ENCODE measurements at regions not wholly inside any gene's neighbourhood (a gene's known extent, or its start where the extent isn't known, plus 50 kb on each side); places are given as distances from the start of the nearest gene placed in this dataset.
A peak's percentile ranks its signal among the peaks of the same experiment; 100 is the strongest.

GRCh38 chr4:89665662-89666061 lies 171.3 kb downstream of the SNCA start:
- no peak for DNase-seq

- no peak for DNase-seq
These were observed 172.4 kb downstream of the SNCA start for GRCh38 chr4:89664521-89664920.

GRCh38 chr4:89661173-89661899 lies 175.6 kb downstream of the SNCA start:
- DNase-seq, result no peak

- DNase-seq, result no peak
These were observed 176.4 kb downstream of the SNCA start for GRCh38 chr4:89660444-89661172.

DNA sequence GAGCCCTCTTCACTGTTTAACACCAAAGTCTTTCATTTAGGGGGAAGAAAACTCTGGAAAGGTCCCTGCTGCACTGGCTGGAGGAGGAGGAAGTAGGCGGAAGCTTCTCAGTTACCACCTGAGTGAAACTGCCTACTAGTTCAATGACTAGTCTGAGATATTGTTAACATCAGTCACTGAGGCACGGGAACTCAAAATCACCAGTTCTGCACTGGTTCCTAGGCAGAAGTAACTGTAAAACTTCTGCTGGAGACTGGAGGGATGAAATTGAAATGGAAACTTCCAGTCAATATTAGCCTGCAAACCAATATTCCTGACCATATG lies 178.3 kb downstream of the SNCA start:
- DNase-seq, result no peak

- DNase-seq, result no peak
These were observed 178.8 kb downstream of the SNCA start for GRCh38 chr4:89657931-89658700.

DNA sequence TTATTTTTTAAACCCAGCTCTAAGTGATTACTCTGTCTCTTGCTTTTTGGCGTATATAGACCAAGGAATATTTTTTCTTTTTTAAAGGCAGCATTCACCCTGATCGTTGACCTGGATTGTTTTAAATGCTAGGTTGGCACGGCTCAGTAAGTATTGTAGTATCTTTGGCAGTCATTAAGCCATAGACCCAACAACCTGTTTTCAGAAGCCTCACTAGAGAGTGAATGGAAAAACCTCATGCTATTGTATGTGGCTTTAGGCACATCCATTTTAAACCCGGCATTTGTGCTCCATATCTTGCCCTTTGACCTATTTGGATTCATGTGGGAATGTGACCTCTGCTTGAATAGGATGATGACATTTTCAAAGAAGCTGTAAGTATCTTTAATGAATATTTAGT lies 183.9 kb downstream of the SNCA start:
- DNase-seq, result peak; percentile 35

DNA sequence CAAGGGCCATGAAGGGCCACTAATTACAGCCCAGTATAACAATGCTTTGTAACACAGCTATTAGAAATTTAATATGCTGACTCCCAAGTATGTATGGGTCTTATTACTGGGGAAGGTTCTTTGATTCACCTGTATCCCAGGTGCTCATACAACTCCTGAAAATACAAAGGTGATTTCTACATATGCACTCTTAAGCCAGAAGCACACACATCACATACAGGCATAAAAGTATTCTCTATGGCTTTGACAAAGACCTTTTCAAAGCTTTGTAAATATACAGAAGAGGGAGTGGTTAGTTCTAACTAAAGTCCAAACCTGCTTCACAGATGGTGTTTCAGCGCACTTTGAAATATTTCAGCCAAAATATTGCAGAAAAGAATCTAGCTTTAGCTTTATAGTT lies 191.5 kb downstream of the SNCA start:
- DNase-seq, result no peak

DNA sequence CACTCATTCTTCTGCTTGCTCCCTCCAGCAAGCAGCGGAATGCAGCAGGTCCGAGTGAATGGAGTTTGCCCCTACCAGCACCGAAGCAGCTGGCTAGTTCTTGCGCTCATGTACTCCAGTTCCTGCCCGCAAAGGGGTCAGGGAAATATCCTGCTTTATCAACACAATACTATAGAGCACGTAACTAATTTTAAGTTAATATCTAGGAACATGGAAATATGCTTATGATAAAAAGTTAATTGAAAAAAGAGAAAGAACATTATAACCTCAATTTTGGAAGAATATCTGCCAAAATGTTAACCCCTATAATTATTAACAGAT lies 195.6 kb downstream of the SNCA start:
- no peak for DNase-seq

GRCh38 chr4:89640620-89641366 lies 196.2 kb downstream of the SNCA start:
- no peak for DNase-seq

- DNase-seq, result no peak
These were observed 197.6 kb downstream of the SNCA start for GRCh38 chr4:89639395-89639794.

- no peak for DNase-seq
These were observed 211.2 kb downstream of the SNCA start for GRCh38 chr4:89625599-89626293.

- no peak for DNase-seq
These were observed 217.6 kb downstream of the SNCA start for GRCh38 chr4:89619206-89619962.

DNA sequence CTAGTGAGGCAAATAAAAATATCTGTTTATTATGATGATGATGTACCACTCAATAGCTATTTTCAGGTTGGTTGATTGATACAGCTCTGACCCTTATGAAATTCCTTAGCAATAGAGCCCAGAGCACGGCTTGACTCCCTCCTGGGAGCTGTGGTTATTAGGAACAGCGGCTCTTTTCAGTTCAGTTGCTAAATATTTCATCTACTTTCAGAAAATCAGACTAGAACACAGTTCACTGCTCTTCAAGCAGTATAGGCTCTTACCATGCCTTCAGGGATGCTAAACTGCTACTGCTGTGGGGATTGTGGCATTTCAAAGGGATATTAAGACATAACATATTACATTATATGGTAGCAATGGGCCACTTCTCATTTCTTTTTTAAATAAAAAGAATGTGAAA lies 218.8 kb downstream of the SNCA start:
- DNase-seq, result no peak

DNA sequence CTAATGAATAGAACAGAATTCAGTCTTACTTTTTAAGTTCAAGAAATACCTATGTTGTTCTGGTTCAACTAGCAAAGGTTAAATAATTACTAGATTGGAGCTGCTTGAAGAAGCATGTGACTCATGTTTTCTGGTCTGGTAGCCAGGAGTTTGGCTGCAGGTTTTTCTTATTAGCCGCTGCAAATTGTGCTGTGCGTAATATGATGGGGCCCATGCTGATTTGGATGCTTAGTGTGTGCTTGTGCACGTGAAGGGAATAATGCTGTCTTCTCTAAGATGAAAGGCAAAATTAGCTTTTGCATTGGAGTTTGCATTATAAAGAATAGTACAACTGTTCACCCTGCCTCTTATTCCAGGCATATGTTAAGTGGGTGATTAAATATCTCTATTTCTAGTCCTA lies 219.6 kb downstream of the SNCA start:
- DNase-seq, result no peak

- DNase-seq, result peak; percentile 29
These were observed 220.6 kb downstream of the SNCA start for GRCh38 chr4:89616382-89616781.

DNA sequence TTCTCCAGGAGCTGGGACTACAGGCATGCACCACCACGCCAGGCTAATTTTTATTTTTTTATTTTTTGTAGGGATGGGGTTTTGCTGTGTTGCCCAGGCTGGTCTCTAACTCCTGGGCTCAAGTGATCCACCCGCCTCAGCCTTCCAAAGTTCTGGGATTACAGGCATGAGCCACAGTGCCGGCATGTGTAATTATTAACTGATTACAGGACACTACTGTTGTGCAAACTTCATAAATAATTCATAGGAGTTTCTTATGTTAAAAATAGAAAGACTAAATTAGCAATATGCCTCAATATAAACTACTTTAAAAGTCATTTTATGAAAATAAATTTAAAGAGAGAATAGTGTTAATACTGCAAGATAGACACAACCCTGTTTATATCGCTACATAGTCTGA lies 221.9 kb downstream of the SNCA start:
- DNase-seq, result no peak

- DNase-seq, result no peak
These were observed 222.8 kb downstream of the SNCA start for GRCh38 chr4:89614155-89614554.

GRCh38 chr4:89610236-89610635 lies 226.7 kb downstream of the SNCA start:
- no peak for DNase-seq

DNA sequence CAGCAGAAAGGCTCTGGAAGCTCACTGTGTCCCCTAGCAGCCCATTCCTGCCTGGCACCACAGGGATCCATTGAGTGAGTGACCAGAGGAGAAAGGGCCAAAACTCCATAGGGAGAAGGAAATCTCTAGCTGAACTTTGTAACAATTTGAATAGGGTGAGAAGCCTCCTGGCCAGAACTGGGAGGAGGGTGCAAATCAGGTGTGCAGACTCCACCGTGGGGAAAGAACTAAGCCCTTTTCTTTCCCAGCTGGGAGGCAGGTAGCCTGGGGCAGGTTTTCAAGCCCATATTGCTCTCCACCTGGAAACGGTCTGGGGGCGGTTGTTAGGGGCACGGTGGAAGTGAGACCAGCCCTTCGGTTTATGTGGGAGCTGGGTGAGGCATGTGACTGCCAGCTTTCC lies 227.2 kb downstream of the SNCA start:
- no peak for DNase-seq

- no peak for DNase-seq
These were observed 232.0 kb downstream of the SNCA start for GRCh38 chr4:89604951-89605350.

GRCh38 chr4:89599026-89599425 lies 237.9 kb downstream of the SNCA start:
- no peak for DNase-seq

Data from DMS79 treated with DMSO at 0.1 percent for 48 hours (cell line).